Bronchial epithelial cell (primary cell): ENCODE measurements at regions not wholly inside any gene's neighbourhood (a gene's known extent, or its start where the extent isn't known, plus 50 kb on each side); places are given as distances from the start of the nearest gene placed in this dataset.

Experiments
- DNase-seq: peaks from one replicate; pipeline ENCODE4 v3.0.0-alpha.2; 2010; ENCODE audit warnings: low read depth
- FAIRE-seq: peaks from 2 replicates; lab custom pipeline; 2011; peaks lifted over from hg19 to GRCh38; lab: Jason Lieb, UNC
- H3K27me3 ChIP-seq: 2 replicates; pipeline ENCODE4 v1.5.1; 2011; ENCODE audit warnings: low read length; ENCODE audit not compliant: control insufficient read depth, insufficient read depth
- H3K36me3 ChIP-seq: 2 replicates; pipeline ENCODE4 v1.5.1; 2011; ENCODE audit warnings: low read length; ENCODE audit not compliant: control insufficient read depth, insufficient read depth
- H3K4me3 ChIP-seq: 2 replicates; pipeline ENCODE4 v1.5.1; 2011; ENCODE audit warnings: mild to moderate bottlenecking, low read depth, low read length, control low read depth
- CTCF ChIP-seq: IDR thresholded peaks from 2 replicates; pipeline ENCODE4 v1.5.1; 2011; ENCODE audit warnings: mild to moderate bottlenecking, moderate library complexity, low read length, control low read depth, inconsistent platforms; ENCODE audit not compliant: insufficient read depth, severe bottlenecking

GRCh38 chr9:135183528-135184180 is 96.2 kb downstream of the OLFM1 start:
- no peak for FAIRE-seq
- no peak for DNase-seq
- no peak for TF ChIP-seq CTCF
- Histone ChIP-seq H3K27me3 (no peaks in the 10 kb centered on the region), H3K4me3 (no peak overlapping the region), H3K36me3 (no peaks in the 10 kb centered on the region)

- Histone ChIP-seq H3K36me3 (no peaks in the 10 kb centered on the region), H3K4me3 (no peak overlapping the region), H3K27me3 (no peaks in the 10 kb centered on the region)
- no peak for TF ChIP-seq CTCF
- FAIRE-seq (no peak), DNase-seq (no peak)
Observed at GRCh38 chr9:135184181-135185053, 96.9 kb downstream of the OLFM1 start.

GRCh38 chr9:135185060-135185459 is 97.6 kb downstream of the OLFM1 start:
- FAIRE-seq, result no peak
- TF ChIP-seq CTCF, result no peak

GRCh38 chr9:135186248-135187164 is 99.0 kb downstream of the OLFM1 start:
- H3K36me3 ChIP-seq, result no peaks in the 10 kb centered on the region
- TF ChIP-seq CTCF, result no peak
- no peak for DNase-seq
- H3K4me3 ChIP-seq, result no peak overlapping the region
- no peak for FAIRE-seq
- no peaks in the 10 kb centered on the region for H3K27me3 ChIP-seq

More at GRCh38 chr9:135185060-135185459, 97.6 kb downstream of the OLFM1 start:
- DNase-seq, result no peak
- no peak overlapping the region for H3K4me3 ChIP-seq
- no peaks in the 10 kb centered on the region for H3K27me3 ChIP-seq
- H3K36me3 ChIP-seq, result no peaks in the 10 kb centered on the region

GRCh38 chr9:135187365-135187764 is 99.9 kb downstream of the OLFM1 start:
- TF ChIP-seq CTCF, result no peak
- DNase-seq, result no peak
- no peak overlapping the region for H3K4me3 ChIP-seq
- no peaks in the 10 kb centered on the region for H3K36me3 ChIP-seq
- no peak for FAIRE-seq
- H3K27me3 ChIP-seq, result no peaks in the 10 kb centered on the region
